Neural progenitor cell (in vitro differentiated cells): ENCODE measurements at regions not wholly inside any gene's neighbourhood (a gene's known extent, or its start where the extent isn't known, plus 50 kb on each side); places are given as distances from the start of the nearest gene placed in this dataset. TPM values are rescaled to one million over a fixed set of nuclear protein-coding genes. Genes with fewer than 3 reads are reported as not detected.

ENCODE experiments used
- DNase-seq: peaks from one replicate; pipeline ENCODE4 v3.0.0-alpha.2; 2016; ENCODE audit warnings: low spot score
- H2AFZ ChIP-seq: fragments of 200-600 bp; sonication (generic); replicated peaks from 2 replicates; pipeline ENCODE4 v1.6.1; 2016; ENCODE audit warnings: antibody characterized with exemption
- H3F3A ChIP-seq: fragments of 200-600 bp; sonication (generic); 2 replicates; pipeline ENCODE4 v1.6.1; 2016; ENCODE audit warnings: antibody characterized with exemption, low read depth
- H3K27ac ChIP-seq: fragments of 200-600 bp; sonication (generic); 2 replicates; pipeline ENCODE4 v1.5.1; 2016; ENCODE audit warnings: mild to moderate bottlenecking
- H3K27me3 ChIP-seq: fragments of 200-600 bp; sonication (generic); 2 replicates; pipeline ENCODE4 v1.6.1; 2016; ENCODE audit warnings: mild to moderate bottlenecking, moderate library complexity
- H3K36me3 ChIP-seq: fragments of 200-600 bp; sonication (generic); 2 replicates; pipeline ENCODE4 v1.5.1; 2016
- H3K4me1 ChIP-seq: fragments of 200-600 bp; sonication (generic); 2 replicates; pipeline ENCODE4 v1.6.1; 2016; ENCODE audit warnings: mixed run types
- H3K4me2 ChIP-seq: fragments of 200-600 bp; sonication (generic); 2 replicates; pipeline ENCODE4 v1.6.1; 2016
- H3K4me3 ChIP-seq: fragments of 200-600 bp; sonication (generic); 2 replicates; pipeline ENCODE4 v1.5.1; 2016
- H3K79me2 ChIP-seq: fragments of 200-600 bp; sonication (generic); 2 replicates; pipeline ENCODE4 v1.6.1; 2016; ENCODE audit warnings: low read depth
- H3K9ac ChIP-seq: fragments of 200-600 bp; sonication (generic); 2 replicates; pipeline ENCODE4 v1.6.1; 2016
- H3K9me3 ChIP-seq: fragments of 200-600 bp; sonication (generic); 2 replicates; pipeline ENCODE4 v1.5.1; 2016; ENCODE audit warnings: low read depth
- H4K20me1 ChIP-seq: fragments of 200-600 bp; sonication (generic); 2 replicates; pipeline ENCODE4 v1.6.1; 2016; ENCODE audit warnings: low read depth
- H3K27ac Mint-ChIP-seq: 3 replicates; pipeline ENCODE4 v1.8.0; 2021; ENCODE audit warnings: mixed read lengths
- H3K27me3 Mint-ChIP-seq: 2 replicates; pipeline ENCODE4 v1.8.0; 2022; ENCODE audit warnings: low read depth, mild to moderate bottlenecking, inconsistent platforms, moderate library complexity, mixed read lengths; ENCODE audit not compliant: insufficient read depth
- H3K36me3 Mint-ChIP-seq: 3 replicates; pipeline ENCODE4 v1.8.0; 2021; ENCODE audit warnings: mixed read lengths
- H3K4me1 Mint-ChIP-seq: 3 replicates; pipeline ENCODE4 v1.8.0; 2021; ENCODE audit warnings: mixed read lengths
- H3K4me3 Mint-ChIP-seq: 3 replicates; pipeline ENCODE4 v1.8.0; 2021; ENCODE audit warnings: mild to moderate bottlenecking, moderate library complexity, mixed read lengths
- H3K9me3 Mint-ChIP-seq: 3 replicates; pipeline ENCODE4 v1.8.0; 2020; ENCODE audit warnings: mixed read lengths
- EZH2 ChIP-seq: fragments of 200-600 bp; sonication (generic); IDR thresholded peaks from 2 replicates; pipeline ENCODE4 v1.6.1; 2017; ENCODE audit warnings: antibody characterized with exemption, mild to moderate bottlenecking, moderate library complexity
- EZH2phosphoT487 ChIP-seq: fragments of 200-600 bp; sonication (generic); IDR thresholded peaks from 2 replicates; pipeline ENCODE4 v1.6.1; 2017; ENCODE audit warnings: antibody characterized with exemption
- small RNA-seq: library from RNA; depleted of rRNA; stranded (forward); fragments of <200 nt; gene quantifications from one replicate; pipeline ENCODE3, GENCODE V24; 2015
- TF ChIP-seq, protein P1 (sequence below): fragments of 200-600 bp; sonication (generic); IDR thresholded peaks from 2 replicates; pipeline ENCODE4 v1.5.1; 2017; ENCODE audit warnings: antibody characterized with exemption, mild to moderate bottlenecking

DNA sequence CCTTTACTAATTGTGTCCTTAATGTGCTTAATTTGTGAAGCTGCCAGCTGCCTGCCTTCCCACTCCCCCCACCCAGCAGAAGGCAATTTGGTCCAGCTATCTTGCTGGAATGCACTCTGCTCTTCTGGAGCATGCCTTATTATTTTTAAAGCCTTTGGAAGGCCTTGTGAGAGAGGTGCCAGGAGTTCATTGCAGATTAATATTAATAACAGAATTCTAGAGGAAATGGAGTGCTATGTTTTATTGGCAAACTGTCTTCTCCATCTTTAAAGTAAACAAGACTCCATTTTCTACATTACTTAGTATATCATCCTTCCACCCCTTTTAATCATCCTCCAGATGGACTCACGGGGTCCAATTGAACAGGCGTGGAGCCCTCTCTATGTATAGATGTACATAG lies 50.8 kb upstream of the ZNF32 start:
- no peak overlapping the region for H3K4me2 ChIP-seq
- no peaks in the 10 kb centered on the region for H3K27me3 ChIP-seq
- Mint-ChIP-seq H3K9me3 (peaks cover 2% of the 10 kb centered on the region), H3K4me1 (peaks cover 5% of the 10 kb centered on the region), H3K27ac (no peak overlapping the region), H3K27me3 (peaks cover 6% of the 10 kb centered on the region), H3K36me3 (no peaks in the 10 kb centered on the region), H3K4me3 (no peak overlapping the region)
- H3K9ac ChIP-seq, result no peak overlapping the region
- no peaks in the 10 kb centered on the region for H3F3A ChIP-seq
- no peaks in the 10 kb centered on the region for H4K20me1 ChIP-seq
- no peak overlapping the region for H2AFZ ChIP-seq
- TF ChIP-seq EZH2 (no peak), EZH2phosphoT487 (no peak)
- TF ChIP-seq, protein P1, sequence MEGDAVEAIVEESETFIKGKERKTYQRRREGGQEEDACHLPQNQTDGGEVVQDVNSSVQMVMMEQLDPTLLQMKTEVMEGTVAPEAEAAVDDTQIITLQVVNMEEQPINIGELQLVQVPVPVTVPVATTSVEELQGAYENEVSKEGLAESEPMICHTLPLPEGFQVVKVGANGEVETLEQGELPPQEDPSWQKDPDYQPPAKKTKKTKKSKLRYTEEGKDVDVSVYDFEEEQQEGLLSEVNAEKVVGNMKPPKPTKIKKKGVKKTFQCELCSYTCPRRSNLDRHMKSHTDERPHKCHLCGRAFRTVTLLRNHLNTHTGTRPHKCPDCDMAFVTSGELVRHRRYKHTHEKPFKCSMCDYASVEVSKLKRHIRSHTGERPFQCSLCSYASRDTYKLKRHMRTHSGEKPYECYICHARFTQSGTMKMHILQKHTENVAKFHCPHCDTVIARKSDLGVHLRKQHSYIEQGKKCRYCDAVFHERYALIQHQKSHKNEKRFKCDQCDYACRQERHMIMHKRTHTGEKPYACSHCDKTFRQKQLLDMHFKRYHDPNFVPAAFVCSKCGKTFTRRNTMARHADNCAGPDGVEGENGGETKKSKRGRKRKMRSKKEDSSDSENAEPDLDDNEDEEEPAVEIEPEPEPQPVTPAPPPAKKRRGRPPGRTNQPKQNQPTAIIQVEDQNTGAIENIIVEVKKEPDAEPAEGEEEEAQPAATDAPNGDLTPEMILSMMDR, result no peak
- no peak overlapping the region for H3K4me3 ChIP-seq
- no peak for DNase-seq
- H3K36me3 ChIP-seq, result no peaks in the 10 kb centered on the region
- no peaks in the 10 kb centered on the region for H3K4me1 ChIP-seq
- H3K9me3 ChIP-seq, result no peaks in the 10 kb centered on the region
- H3K79me2 ChIP-seq, result no peaks in the 10 kb centered on the region
- H3K27ac ChIP-seq, result no peak overlapping the region

Small RNA genes lying in the stretch of these regions (small RNA-seq; reads per million reads assigned to genes)
- gene UQCRHP3, result not detected
